Esophagus squamous epithelium (tissue), 5 donors: ENCODE measurements at regions not wholly inside any gene's neighbourhood (a gene's known extent, or its start where the extent isn't known, plus 50 kb on each side); places are given as distances from the start of the nearest gene placed in this dataset.

Source experiments
- DNase-seq: peaks from one replicate; lab custom pipeline; 2025; lab: John Stamatoyannopoulos, UW
- H3K27ac ChIP-seq, 4 donors: fragments of 200-600 bp; sonication (generic); one replicate each; pipeline ENCODE4 v1.5.1; 2016 to 2019; ENCODE audit warnings: mild to moderate bottlenecking in 1 of 4
- H3K27me3 ChIP-seq, 4 donors: fragments of 200-600 bp; sonication (generic); 1 replicate in 3 of 4; 2 replicates in 1 of 4; pipeline versions ENCODE4 v1.5.1 to v1.6.0; 2017 to 2021; ENCODE audit warnings: antibody characterized with exemption in 1 of 4
- H3K36me3 ChIP-seq, 3 donors: fragments of 200-600 bp; sonication (generic); one replicate each; pipeline ENCODE4 v1.5.1; 2016 to 2019
- H3K4me1 ChIP-seq, 3 donors: fragments of 200-600 bp; sonication (generic); one replicate each; pipeline ENCODE4 v1.5.1; 2017 to 2019
- H3K4me3 ChIP-seq, 4 donors: fragments of 200-600 bp; sonication (generic); 1 replicate in 3 of 4; 2 replicates in 1 of 4; pipeline ENCODE4 v1.5.1; 2016 to 2019; ENCODE audit warnings: mild to moderate bottlenecking in 2 of 4, moderate library complexity in 1 of 4
- H3K9me3 ChIP-seq, 3 donors: fragments of 200-600 bp; sonication (generic); one replicate each; pipeline ENCODE4 v1.5.1; 2016 to 2019
- CTCF ChIP-seq, 6 experiments: fragments of 450-650 bp in 4 of 6; fragments of 200-600 bp in 2 of 6; sonication (generic) in 2 of 6; IDR thresholded peaks; one replicate each; pipeline ENCODE4 v1.5.1; 2016 to 2019; ENCODE audit warnings: antibody characterized with exemption in 6 of 6, mild to moderate bottlenecking in 4 of 6, moderate library complexity in 4 of 6
- POLR2A ChIP-seq, 4 donors: fragments of 450-650 bp; IDR thresholded peaks; one replicate each; pipeline ENCODE4 v1.6.1; 2017; ENCODE audit warnings: antibody characterized with exemption in 4 of 4, mild to moderate bottlenecking in 4 of 4, moderate library complexity in 3 of 4
- WGBS, 2 donors: methylation state at CpG; one replicate each; pipeline ENCODE4 v1.1.5; 2018; 5-methylcytosine and 5-hydroxymethylcytosine counted together
- intact Hi-C: fragments of 100-400 bp; cut with DNase I; formaldehyde crosslinking; loops from one replicate; pipeline ENCODE4 v1.15.0; 2022
- donor health status: DM: yes; HTN: yes; CAD: no.

- Histone ChIP-seq H3K27ac (no peak overlapping the region), H3K9me3 (peaks cover 0 to 18% (median 0%) of the 10 kb centered on the region in 3 donors), H3K27me3 (peaks cover 0 to 56% (median 6%) of the 10 kb centered on the region in 4 donors), H3K4me3 (no peak overlapping the region), H3K36me3 (no peaks in the 10 kb centered on the region), H3K4me1 (peaks cover 0 to 8% (median 0%) of the 10 kb centered on the region in 3 donors)
- intact Hi-C loops, result no loop called here
- no peak for DNase-seq
- 56 to 69% methylated on average over 3 of the region's 3 CpGs for WGBS, 2 donors
- TF ChIP-seq POLR2A (IDR thresholded peaks at IDR 0.05) (no peak), CTCF (IDR thresholded peaks at IDR 0.05) (no peak)
Measured at GRCh38 chr7:131905471-131905973, 349.1 kb upstream of the PODXL start.

- no peak overlapping the region for H3K27ac ChIP-seq
- no peak for TF ChIP-seq CTCF (IDR thresholded peaks at IDR 0.05)
- TF ChIP-seq POLR2A (IDR thresholded peaks at IDR 0.05), result no peak
- 28 to 53% methylated on average over 2 of the region's 3 CpGs for WGBS, 2 donors
- no peaks in the 10 kb centered on the region for H3K36me3 ChIP-seq
- DNase-seq, result no peak
- intact Hi-C loops, result no loop called here
- H3K4me1 ChIP-seq, result peaks cover 0 to 8% (median 0%) of the 10 kb centered on the region in 3 donors
- H3K4me3 ChIP-seq, result no peak overlapping the region
- H3K9me3 ChIP-seq, result peaks cover 0 to 18% (median 0%) of the 10 kb centered on the region in 3 donors
- peaks cover 0 to 49% (median 6%) of the 10 kb centered on the region in 4 donors for H3K27me3 ChIP-seq
Measured at GRCh38 chr7:131904760-131905327, 348.4 kb upstream of the PODXL start.

- H3K4me1 ChIP-seq, result no peaks in the 10 kb centered on the region
- H3K27ac ChIP-seq, result no peak overlapping the region
- peaks cover 0 to 34% (median 0%) of the 10 kb centered on the region in 4 donors for H3K27me3 ChIP-seq
- WGBS, 2 donors, result 67 to 87% methylated on average over 1 of the region's 1 CpG
- H3K36me3 ChIP-seq, result no peaks in the 10 kb centered on the region
- intact Hi-C loops, result no loop called here
- H3K9me3 ChIP-seq, result peaks cover 0 to 18% (median 0%) of the 10 kb centered on the region in 3 donors
- H3K4me3 ChIP-seq, result no peak overlapping the region
- TF ChIP-seq POLR2A (IDR thresholded peaks at IDR 0.05) (no peak), CTCF (IDR thresholded peaks at IDR 0.05) (no peak)
- DNase-seq, result no peak
Measured at GRCh38 chr7:131903315-131903714, 346.9 kb upstream of the PODXL start.

GRCh38 chr7:131900785-131901287 lies 344.4 kb upstream of the PODXL start:
- no peak for DNase-seq
- no peak for TF ChIP-seq POLR2A (IDR thresholded peaks at IDR 0.05)
- TF ChIP-seq CTCF (IDR thresholded peaks at IDR 0.05), result no peak
- 20 to 25% methylated on average over 1 of the region's 1 CpG for WGBS, 2 donors

GRCh38 chr7:131899271-131900030 lies 343.0 kb upstream of the PODXL start:
- TF ChIP-seq POLR2A (IDR thresholded peaks at IDR 0.05) (no peak), CTCF (IDR thresholded peaks at IDR 0.05) (no peak)
- Histone ChIP-seq H3K36me3 (no peaks in the 10 kb centered on the region), H3K4me3 (no peak overlapping the region), H3K9me3 (peaks cover 0 to 18% (median 0%) of the 10 kb centered on the region in 3 donors), H3K4me1 (no peaks in the 10 kb centered on the region), H3K27ac (no peak overlapping the region), H3K27me3 (peaks cover 0 to 5% (median 0%) of the 10 kb centered on the region in 4 donors)
- DNase-seq, result no peak
- intact Hi-C loops, result no loop called here
- WGBS, 2 donors, result 42 to 81% methylated on average over 2 to 4 of the region's 4 CpGs

More at GRCh38 chr7:131900785-131901287, 344.4 kb upstream of the PODXL start:
- no peak overlapping the region for H3K27ac ChIP-seq
- no peak overlapping the region for H3K4me3 ChIP-seq
- peaks cover 0 to 18% (median 0%) of the 10 kb centered on the region in 3 donors for H3K9me3 ChIP-seq
- H3K4me1 ChIP-seq, result no peaks in the 10 kb centered on the region
- peaks cover 0 to 13% (median 0%) of the 10 kb centered on the region in 4 donors for H3K27me3 ChIP-seq
- intact Hi-C loops, result no loop called here
- no peaks in the 10 kb centered on the region for H3K36me3 ChIP-seq
